ENCODE measurements at regions not wholly inside any gene's neighbourhood (a gene's known extent, or its start where the extent isn't known, plus 50 kb on each side); places are given as distances from the start of the nearest gene placed in this dataset.
A peak's percentile ranks its signal among the peaks of the same experiment; 100 is the strongest.

DNA sequence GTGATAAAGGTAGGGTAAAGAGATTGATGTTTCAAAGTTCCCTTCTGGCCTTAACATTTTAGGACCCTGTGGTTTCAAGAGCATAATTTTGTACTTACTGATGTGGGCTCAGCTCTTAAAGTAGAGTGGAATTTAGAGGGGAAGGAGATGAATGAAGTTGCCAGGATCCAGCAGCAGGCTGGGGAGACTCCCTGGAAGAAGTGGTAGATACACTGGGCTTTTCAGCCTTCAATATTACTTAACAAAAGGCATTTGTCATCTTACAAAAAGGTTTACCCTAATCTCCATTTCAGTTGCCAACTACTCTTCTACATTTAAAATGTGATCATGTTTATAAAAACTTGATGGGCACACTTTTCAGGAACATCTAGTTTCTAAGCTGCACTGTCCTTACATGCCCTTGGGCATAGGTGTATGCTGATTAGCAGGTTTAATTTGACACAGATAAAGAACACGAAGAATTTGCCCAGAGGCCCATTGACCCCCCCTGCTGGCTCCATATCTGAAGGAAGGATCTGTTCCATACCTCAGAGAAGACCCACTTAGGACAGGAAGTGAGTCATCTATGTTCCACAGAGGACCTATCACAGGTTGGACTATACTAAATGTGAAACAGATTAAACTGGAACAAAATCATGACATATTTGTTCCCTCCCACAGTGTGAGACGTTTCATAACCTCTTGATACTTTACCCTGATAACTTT lies 93.0 kb upstream of the LPP start:
- no peak for DNase-seq (ENCODE audit: low read depth, low spot score)

DNA sequence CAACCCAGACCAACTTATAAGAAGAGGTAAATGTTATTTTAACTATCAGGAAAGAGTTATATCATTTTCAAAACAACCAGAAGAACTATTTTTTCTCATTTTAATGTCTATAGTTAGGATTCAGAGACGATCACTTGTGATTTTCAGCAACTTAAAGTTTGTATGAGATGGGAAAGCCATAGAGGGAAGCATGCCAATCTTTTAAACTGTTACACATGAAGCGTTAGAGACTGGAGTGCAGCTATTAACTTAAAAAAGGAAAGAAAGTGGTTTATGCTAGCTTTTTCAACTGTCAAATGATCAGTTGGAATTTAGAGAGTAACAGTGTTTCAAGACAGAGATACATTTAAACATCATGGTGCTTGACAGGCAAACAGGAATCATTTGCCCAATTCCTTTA lies 91.7 kb upstream of the LPP start:
- DNase-seq (ENCODE audit: low read depth, low spot score), result no peak

- DNase-seq (ENCODE audit: low read depth, low spot score), result no peak
These were observed 89.0 kb upstream of the LPP start for GRCh38 chr3:188064831-188065493.

- DNase-seq (ENCODE audit: low read depth, low spot score), result no peak
These were observed 87.8 kb upstream of the LPP start for GRCh38 chr3:188066141-188066540.

- no peak for DNase-seq (ENCODE audit: low read depth, low spot score)
These were observed 86.0 kb upstream of the LPP start for GRCh38 chr3:188067932-188068331.

GRCh38 chr3:188068342-188068741 lies 85.6 kb upstream of the LPP start:
- DNase-seq (ENCODE audit: low read depth, low spot score), result no peak

DNA sequence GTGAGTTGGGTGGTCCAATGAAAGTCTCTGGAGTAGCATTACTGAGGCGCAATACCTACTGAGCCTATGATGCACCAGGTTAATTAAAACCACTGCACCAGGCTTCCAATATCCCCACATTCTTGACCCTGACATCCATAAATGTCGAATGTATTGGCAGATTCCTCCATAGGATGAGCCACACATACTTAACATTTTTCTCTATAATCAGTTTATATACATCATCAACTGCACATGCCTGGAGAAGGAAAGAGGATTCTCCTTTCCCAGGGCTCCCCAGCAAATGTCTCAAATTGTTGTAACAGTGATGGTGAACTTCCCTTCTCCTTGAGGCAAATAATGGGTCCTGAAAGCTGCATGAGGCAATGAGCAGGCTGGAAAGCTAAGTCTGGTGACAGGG lies 82.3 kb upstream of the LPP start:
- DNase-seq (ENCODE audit: low read depth, low spot score), result no peak

DNA sequence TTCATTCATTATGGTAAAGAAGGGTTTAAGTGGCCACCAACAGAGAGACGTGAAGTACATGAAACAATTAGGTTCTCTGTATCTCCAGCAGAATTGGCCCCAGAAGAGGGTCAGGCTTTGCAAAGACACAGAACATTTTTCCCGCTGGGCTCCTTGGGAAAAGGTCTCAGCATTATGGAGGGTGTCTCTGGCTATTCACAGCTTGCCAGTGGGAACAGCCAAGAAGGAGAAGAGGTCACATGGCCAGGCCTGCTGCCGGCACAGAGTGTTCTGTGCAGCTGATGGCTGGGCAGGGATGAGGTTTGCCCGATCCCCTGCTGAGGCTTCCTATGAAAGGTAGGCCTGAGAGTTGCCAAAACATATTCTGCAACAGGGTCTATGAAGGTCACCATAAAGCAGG lies 77.8 kb upstream of the LPP start:
- DNase-seq (ENCODE audit: low read depth, low spot score), result no peak

- peak; percentile 24 for DNase-seq (ENCODE audit: low read depth, low spot score)
These were observed 76.7 kb upstream of the LPP start for GRCh38 chr3:188077160-188077799.

DNA sequence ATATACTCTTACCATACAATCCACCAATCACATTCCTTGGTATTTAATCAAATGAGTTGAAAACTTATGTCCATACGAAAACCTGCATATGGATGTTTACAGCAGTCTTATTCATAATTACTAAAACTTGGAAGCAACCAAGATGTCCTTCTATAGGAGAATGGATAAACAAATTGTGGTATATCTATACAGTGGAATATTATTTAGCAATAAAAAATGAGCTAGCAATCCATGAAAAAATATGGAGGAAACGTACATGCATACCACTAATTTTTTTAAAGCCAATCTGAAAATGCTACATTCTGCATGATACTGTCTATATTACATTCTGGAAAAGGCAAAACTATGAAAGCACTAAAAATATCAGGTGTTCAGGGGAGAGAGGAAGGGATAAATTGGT lies 73.9 kb upstream of the LPP start:
- DNase-seq (ENCODE audit: low read depth, low spot score), result no peak

DNA sequence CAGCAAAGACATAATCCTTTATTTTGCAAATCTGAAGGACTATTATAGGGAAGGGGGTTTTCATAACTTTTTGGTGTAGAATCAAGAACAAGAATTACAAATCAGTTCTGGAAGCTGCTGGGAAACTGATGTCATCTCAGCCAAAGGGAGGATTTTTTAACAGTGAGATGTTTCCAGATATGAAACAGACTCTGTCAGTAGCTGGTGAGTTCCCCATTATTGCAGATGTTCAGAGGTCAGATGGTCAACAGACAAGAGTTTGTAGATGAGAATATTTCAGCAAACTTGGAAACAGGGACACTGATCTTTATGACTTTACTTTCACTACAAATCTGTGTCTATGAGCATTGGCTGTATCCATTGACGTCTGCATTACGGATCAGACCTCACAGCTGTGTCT lies 71.9 kb upstream of the LPP start:
- DNase-seq (ENCODE audit: low read depth, low spot score), result no peak

DNA sequence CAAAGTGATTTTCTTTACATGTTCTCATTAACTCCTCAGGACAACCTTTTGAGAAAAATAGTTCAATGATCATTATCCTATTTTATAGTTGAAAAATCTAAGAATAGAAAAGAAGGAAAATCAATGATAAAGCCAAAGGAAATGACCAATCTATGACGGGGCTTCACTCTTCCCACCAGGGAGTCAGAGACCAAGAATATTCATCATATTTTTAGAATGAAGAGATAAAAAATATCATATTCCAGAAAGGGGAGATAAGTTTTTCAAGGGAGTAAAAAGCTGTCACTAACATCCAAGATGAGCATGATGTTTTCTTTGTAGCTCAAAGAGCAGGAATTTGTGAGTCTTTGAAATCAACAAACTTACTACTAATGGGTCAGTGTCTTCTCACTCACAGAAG lies 71.5 kb upstream of the LPP start:
- DNase-seq (ENCODE audit: low read depth, low spot score), result no peak

- no peak for DNase-seq (ENCODE audit: low read depth, low spot score)
These were observed 70.9 kb upstream of the LPP start for GRCh38 chr3:188083011-188083410.

DNA sequence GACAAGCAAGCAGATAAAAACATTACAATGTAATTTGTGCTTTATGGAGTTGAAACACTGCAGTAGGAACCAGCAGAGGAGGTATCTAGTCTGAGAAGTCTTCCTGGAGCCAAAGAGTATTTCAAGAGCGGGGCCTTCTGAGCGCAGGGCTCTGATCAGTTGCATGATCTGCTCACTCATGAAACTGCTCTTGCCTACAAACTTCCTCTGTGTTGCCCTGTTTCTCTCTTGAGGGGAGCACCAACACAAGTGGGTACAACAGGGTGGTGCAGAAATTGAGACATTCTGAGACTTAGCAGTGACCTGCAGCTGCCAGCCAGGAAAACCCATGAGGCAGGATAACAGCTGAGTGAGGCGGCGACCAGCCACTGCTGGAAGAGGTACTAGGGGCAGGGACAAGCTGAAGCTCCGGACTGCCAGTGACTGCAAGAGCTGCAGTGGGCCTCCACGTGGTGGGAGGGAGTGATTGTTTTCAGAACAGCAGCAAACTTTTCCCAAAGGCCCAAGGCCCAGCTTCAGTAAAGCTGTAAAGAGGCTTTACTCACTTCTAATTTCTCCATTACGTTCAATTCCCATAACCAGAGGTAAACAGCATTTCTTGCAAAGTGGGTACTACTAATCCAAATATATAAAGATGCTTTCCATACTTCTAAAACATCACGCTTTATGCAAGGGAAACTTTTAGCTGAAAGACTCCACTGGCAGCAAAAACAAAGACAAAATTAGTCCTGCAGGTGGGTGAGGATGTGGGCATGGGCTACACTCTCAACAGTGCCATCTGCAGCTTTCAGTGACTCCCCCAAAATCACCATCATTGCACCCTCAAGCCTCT lies 69.0 kb upstream of the LPP start:
- no peak for DNase-seq (ENCODE audit: low read depth, low spot score)

GRCh38 chr3:188085584-188086560 lies 68.1 kb upstream of the LPP start:
- DNase-seq (ENCODE audit: low read depth, low spot score), result no peak

- DNase-seq (ENCODE audit: low read depth, low spot score), result no peak
These were observed 64.8 kb upstream of the LPP start for GRCh38 chr3:188088948-188089685.

DNA sequence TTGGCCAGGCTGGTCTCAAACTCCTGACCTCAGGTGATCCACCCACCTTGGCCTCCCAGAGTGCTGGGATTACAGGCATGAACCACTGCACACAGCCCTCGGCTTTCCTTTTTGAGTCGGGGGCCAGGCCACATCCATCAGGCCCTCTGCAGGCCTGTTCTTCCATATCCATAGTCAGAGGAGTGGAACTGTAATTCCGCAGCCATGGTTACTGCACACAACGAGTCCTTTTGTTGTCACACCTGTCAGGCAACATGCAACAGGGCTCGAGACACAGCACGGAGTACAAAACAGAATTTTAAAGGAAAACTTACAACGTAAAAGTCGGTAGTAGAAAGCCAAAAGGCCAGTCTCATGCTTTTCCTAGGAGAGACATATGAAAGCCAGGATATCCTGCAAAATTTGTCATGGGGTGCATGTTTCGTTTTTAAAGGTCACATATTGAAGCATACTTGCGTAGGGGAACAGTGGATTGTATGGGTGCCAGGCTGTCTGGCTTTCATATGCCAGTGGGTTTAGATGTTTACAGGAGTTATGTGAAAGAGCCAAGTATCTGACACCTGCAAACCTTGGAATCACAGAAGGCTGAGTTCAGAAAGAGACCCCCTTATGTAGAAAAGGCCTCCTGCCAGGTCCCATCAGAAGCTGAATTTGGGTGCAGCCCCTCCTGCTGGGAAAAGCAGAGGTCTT lies 63.2 kb upstream of the LPP start:
- no peak for DNase-seq (ENCODE audit: low read depth, low spot score)

- DNase-seq (ENCODE audit: low read depth, low spot score), result no peak
These were observed 62.2 kb upstream of the LPP start for GRCh38 chr3:188091746-188092145.

- DNase-seq (ENCODE audit: low read depth, low spot score), result no peak
These were observed 61.3 kb upstream of the LPP start for GRCh38 chr3:188092648-188093047.

GRCh38 chr3:188095431-188095830 lies 58.5 kb upstream of the LPP start:
- DNase-seq (ENCODE audit: low read depth, low spot score), result no peak

All from smooth muscle cell of the brain vasculature (primary cell).